ENCODE measurements at regions not wholly inside any gene's neighbourhood (a gene's known extent, or its start where the extent isn't known, plus 50 kb on each side); places are given as distances from the start of the nearest gene placed in this dataset.

DNA sequence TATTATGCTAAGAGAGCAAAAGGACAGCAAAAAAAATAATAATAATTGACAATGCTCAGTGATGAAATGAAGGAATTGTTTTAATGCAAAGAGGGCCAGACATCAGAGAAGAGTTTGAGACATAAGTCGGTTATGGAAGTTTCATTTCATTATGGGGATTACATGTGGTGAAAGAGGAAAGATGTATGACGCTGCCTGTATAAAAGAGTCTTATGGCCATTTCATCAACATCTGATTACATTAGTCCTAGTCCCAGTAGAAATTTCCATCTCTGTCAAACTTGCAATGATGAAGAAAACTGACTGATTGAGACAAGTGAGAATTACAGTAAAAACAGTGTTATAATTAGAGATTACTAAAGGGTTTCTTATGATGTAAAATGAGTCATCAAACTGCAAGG lies 900.6 kb upstream of the CDH9 start:
- TF ChIP-seq, protein P1, sequence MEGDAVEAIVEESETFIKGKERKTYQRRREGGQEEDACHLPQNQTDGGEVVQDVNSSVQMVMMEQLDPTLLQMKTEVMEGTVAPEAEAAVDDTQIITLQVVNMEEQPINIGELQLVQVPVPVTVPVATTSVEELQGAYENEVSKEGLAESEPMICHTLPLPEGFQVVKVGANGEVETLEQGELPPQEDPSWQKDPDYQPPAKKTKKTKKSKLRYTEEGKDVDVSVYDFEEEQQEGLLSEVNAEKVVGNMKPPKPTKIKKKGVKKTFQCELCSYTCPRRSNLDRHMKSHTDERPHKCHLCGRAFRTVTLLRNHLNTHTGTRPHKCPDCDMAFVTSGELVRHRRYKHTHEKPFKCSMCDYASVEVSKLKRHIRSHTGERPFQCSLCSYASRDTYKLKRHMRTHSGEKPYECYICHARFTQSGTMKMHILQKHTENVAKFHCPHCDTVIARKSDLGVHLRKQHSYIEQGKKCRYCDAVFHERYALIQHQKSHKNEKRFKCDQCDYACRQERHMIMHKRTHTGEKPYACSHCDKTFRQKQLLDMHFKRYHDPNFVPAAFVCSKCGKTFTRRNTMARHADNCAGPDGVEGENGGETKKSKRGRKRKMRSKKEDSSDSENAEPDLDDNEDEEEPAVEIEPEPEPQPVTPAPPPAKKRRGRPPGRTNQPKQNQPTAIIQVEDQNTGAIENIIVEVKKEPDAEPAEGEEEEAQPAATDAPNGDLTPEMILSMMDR (IDR thresholded peaks at IDR 0.05; ENCODE audit: borderline replicate concordance, control extremely low read depth, extremely low read depth, insufficient read depth, missing control alignments): no peak
- no peak for DNase-seq (ENCODE audit: low spot score)
- in situ Hi-C loops (cut with MboI; ENCODE audit: low sequenced_read_pairs, unreplicated experiment): no loop called here

DNA sequence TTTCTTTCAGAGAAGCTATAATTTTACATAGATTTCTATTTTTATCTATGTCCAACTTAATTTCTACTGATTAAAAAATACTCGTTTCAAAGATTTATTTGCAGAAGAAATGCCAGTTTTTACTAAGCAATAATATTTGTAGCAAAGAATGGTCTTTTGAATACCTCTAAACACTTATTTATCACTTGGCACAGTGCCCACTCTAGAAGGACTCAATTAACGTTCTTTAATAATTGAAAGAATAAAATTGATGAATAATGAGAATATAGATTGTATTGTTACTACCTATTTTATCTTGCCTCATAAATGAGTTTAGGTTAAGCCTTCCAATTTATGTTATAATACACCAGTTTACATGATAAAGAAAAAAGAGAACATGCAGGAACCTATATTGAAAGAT lies 889.7 kb upstream of the CDH9 start:
- in situ Hi-C loops (cut with MboI; ENCODE audit: low sequenced_read_pairs, unreplicated experiment): no loop called here
- DNase-seq (ENCODE audit: low spot score): no peak
- TF ChIP-seq, protein P1 (IDR thresholded peaks at IDR 0.05; ENCODE audit: borderline replicate concordance, control extremely low read depth, extremely low read depth, insufficient read depth, missing control alignments): no peak

DNA sequence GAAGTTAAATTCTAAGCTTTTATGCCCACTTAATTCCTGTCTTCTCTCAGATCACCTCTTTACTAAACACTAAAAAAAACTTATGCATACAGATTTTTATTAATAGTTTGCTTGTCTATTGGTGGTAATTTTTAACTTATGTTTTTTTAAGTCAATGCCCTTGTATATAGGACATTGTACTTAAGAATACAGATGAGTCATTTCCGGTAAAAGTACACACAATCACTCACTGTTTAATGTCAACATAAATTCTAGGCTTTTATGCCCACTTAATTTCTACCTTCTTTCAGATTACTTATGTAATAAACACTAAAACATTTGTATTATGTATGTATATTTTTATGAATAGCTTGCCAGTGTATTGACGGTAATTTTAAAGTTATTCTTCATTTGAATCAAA lies 872.8 kb upstream of the CDH9 start:
- in situ Hi-C loops (cut with MboI; ENCODE audit: low sequenced_read_pairs, unreplicated experiment): no loop called here
- DNase-seq (ENCODE audit: low spot score): no peak
- TF ChIP-seq, protein P1 (IDR thresholded peaks at IDR 0.05; ENCODE audit: borderline replicate concordance, control extremely low read depth, extremely low read depth, insufficient read depth, missing control alignments): no peak

DNA sequence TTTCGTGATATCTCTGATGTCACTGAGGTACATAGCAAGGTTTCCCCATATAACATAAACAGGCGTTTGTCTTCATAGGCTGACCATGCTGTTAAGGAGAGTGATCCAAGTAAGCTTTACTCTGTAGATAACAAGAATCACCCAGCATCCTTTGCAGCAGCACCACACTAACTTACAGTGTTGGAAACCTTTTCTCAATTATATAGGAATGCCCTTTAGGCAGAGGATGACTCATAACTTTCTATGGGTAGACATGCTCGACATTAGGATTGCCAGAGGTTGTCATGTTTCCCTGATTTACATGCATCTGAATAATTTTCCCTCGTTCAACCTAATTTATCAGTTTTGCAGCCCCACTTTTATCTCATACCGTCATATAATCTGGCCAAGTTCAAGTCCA lies 870.0 kb upstream of the CDH9 start:
- no peak for DNase-seq (ENCODE audit: low spot score)
- in situ Hi-C loops (cut with MboI; ENCODE audit: low sequenced_read_pairs, unreplicated experiment): no loop called here
- TF ChIP-seq, protein P1 (IDR thresholded peaks at IDR 0.05; ENCODE audit: borderline replicate concordance, control extremely low read depth, extremely low read depth, insufficient read depth, missing control alignments): no peak

DNA sequence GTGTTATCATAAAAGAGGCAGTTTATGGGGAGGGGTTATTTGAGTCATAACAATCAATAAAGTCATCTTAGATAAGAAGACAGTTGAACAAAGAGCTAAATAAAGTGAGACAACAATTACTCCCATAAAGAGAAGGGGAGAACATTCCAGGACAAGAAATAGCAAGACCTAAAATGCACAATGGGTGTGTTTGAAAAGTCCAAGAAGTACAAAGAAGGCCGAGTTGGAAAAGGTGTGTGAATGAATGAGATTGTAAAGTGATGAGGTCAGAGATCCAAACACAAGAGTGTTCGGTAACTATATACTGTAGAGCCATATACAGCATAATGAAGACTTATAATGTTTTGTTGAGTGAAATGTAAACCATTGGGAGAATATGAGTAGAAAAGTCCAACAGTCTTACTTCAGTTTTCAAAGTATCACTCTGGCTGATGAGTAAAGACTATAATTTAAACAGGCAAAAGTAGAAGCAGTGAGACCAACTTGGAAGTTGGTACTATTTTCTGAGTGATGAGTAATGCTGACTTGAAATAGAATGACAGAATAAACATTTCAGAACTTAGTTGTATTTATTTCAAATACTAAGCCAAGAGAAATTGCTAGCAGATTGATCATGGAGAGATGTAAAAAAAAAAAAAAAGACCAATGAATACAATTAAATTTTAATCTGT lies 868.7 kb upstream of the CDH9 start:
- in situ Hi-C loops (cut with MboI; ENCODE audit: low sequenced_read_pairs, unreplicated experiment): no loop called here
- TF ChIP-seq, protein P1 (IDR thresholded peaks at IDR 0.05; ENCODE audit: borderline replicate concordance, control extremely low read depth, extremely low read depth, insufficient read depth, missing control alignments): no peak
- no peak for DNase-seq (ENCODE audit: low spot score)

DNA sequence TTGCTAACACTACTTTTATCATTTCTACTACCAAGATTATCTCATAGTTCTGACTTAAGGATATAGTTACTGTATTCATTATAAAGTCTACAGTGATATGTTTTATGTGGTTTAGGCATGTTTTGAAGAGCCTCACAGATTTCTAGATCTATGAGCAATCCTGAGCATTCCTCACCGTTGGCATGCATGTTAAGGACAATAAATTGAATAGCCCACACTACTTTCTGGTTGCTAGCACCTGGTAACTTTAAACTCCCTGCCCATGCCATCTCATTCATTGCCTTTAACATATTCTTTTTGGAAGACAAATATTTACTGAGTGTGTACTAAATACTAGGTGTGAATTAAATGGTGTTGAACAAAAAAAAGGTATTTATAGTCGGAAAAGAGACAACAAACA lies 868.1 kb upstream of the CDH9 start:
- in situ Hi-C loops (cut with MboI; ENCODE audit: low sequenced_read_pairs, unreplicated experiment): no loop called here
- TF ChIP-seq, protein P1 (IDR thresholded peaks at IDR 0.05; ENCODE audit: borderline replicate concordance, control extremely low read depth, extremely low read depth, insufficient read depth, missing control alignments): no peak

More for the DNA sequence above, 868.1 kb upstream of the CDH9 start:
- DNase-seq (ENCODE audit: low spot score): no peak

Data from GM13976 (cell line).